GM19351 (cell line): ENCODE measurements at regions not wholly inside any gene's neighbourhood (a gene's known extent, or its start where the extent isn't known, plus 50 kb on each side); places are given as distances from the start of the nearest gene placed in this dataset.
"Not testable (repeated sequence)": the region's sequence is repeated elsewhere in the genome, so short reads cannot be mapped to it uniquely, and the experiment has no call there.

Experiments
- ATAC-seq: cut with Tn5 transposase; IDR thresholded peaks from one replicate; pipeline ENCODE4 v1.9.1; 2021; ENCODE audit warnings: mild to moderate bottlenecking, moderate library complexity; ENCODE audit not compliant: unreplicated experiment

DNA sequence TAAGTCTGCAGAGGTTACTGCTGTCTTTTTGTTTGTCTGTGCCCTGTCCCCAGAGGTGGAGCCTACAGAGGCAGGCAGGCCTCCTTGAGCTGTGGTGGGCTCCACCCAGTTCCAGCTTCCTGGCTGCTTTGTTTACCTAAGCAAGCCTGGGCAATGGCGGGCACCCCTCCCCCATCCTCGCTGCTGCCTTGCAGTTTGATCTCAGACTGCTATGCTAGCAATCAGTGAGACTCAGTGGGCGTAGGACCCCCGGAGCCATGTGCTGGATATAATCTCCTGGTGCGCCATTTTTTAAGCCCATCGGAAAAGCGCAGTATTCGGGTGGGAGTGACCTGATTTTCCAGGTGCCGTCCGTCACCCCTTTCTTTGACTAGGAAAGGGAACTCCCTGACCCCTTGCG lies 1363.1 kb downstream of the HACE1 start:
- not testable (repeated sequence) for ATAC-seq

DNA sequence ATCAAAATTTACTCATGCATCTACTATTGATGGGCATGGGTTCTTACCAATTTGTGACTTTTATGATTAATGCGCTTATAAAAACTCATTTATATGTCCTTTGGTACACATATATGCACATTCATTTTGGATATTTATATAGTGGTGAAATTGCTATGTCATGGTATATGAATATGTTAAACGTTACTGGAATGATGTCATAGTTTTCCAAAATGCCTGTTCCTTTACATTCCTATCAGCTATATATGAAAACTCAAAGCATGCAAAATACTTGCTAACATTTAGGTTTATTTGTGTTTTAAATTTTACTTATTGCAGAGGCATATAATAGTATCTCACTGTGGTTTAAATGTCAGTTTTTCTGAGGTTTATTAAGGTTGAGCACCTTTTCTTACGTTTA lies 1403.1 kb downstream of the HACE1 start:
- ATAC-seq: no peak

DNA sequence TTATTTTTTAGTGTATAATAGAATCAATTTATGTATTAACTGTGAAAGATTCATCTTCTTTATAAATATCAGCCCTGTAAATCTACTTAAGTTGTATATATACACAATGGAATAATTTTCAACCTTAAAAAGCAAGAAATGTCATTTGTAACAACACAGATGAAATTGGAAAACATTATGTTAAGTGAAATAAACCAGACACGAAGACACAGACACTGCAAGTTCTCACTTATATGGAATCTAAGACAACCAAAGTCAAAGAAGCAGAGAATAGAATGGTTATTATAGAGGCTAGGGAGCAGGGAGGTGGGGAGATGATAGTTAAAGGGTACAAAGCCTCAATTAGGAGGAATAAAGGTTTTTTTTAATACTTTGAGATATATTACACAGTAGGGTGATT lies 1404.4 kb downstream of the HACE1 start:
- no peak for ATAC-seq

DNA sequence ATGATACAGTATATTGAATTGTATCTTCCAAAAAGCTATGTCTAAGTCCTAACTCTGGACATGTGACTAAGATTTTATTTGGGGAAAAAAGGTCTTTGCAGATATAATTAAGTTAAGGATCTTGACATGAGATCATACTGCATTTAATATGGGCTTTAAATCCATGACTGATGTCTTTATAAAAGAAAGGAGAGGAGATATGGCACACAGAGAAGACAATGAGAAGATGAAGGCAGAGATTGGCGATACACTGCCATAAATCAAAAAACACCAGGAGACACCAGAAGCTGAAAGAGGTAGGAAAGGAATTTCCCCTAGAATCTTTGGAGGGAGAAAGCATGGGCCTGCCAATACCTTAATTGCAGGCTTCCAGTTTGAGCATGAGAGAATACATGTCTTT lies 1450.2 kb downstream of the HACE1 start:
- ATAC-seq: no peak

DNA sequence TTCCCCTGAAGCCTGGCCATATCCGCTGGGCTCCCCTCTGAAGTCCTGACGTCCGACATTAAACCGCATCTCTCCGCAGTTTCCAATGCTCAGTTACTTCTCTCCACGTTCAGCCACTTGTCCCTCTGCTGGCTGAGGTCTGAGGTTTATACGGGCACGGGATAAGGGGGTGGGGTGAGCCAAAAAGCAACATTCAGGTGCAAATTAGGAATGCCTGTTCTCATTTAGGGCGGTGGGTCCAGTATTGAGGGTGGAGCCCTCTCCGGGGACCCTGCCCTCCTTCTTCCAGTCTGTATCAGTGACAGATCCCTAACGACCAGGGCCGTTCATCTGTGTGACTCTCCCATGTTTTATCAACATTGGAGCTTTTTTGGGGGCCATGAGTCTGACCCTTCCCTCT lies 1454.4 kb downstream of the HACE1 start:
- ATAC-seq: no peak

DNA sequence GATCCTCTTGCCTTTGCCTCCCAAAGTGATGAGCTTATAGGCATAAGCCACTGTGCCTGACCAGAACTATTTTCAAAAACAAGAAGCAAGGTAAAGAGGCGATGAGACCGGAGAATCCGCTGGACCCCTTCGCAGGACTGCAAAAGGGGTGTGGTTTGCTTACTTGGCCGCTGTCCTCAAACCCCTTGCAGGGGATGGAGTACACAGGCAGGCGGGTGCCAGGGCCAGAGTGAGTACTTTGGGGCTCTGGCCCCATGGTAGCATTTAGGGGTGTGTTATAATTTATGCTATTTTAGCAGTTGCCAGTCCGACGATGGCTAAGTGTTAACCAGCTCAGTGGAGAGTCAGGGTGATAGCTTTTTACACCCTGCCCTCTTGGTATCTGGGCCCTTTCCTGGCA lies 1454.9 kb downstream of the HACE1 start:
- ATAC-seq: no peak

DNA sequence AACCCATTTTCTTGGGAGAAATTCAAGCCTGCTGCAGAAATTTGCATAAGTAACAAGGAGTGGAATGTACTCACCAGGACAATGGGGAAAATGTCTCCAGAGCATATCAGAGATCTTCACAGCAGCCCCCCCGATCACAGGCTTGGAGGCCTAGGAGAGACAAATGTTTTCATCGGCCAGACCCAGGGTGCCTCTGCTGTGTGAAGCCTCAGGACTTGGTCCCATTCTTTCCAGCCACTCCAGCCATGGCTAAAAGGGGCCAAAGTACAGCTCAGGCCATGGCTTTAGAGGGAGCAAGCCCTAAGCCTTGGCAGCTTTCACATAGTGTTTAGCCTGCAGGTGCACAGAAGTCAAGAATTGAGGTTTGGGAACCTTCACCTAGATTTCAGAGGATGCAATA lies 1463.0 kb downstream of the HACE1 start:
- no peak for ATAC-seq

DNA sequence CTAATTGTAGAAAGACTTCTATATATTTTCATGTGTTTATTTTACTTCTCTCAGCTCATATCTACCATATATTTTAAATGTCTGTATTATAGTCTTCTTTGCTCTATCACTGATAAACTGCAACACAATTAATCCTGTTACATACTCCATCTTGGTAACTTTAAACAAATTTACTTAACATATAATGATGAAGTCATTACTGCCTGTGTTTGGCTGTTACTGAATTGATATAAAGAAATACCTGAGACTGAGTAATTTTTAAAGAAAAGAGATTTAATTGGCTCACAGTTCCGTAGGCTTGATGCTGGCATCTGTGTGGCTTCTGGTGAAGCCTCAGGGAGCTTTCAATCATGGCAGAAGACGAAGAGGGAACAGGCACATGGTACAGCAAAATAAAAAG lies 1480.4 kb downstream of the HACE1 start:
- ATAC-seq: no peak

DNA sequence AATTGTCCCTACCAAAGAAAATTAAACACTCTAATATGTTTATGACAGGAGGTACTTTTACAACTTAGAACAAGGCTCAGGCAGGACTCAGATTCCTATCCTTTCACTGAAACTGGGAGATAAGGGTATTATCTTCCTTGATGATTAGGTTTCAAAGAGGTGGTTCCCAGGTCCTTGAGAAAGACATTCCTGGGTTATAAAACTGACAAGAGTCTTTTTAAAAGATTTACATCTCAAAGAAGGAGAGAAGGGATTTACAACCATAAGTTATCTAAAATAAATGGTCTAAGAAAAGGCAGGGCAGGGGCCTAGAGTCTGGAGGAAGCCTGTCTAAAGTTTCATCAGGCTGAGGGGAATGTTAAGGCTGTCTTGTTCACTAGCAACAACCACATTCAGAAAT lies 1492.5 kb downstream of the HACE1 start:
- ATAC-seq: no peak

DNA sequence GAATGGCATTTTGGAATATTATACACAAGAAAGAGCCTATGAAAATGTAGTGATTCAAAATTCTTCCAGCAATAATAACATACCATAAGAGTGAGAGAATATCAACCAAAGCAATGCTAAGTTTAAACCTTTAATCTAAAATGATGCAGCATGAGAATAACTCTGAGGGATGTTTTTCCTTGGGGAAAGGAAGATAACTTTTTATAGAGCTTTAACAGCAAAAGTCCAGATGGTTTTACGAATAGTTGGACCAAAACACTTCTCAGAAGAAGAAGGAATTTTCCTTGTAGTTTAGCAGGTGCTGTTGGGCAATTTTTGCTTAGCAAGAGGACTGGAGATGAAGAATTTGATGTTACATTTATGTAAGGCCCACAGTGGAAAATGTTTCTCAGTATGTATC lies 1503.2 kb downstream of the HACE1 start:
- ATAC-seq: no peak

DNA sequence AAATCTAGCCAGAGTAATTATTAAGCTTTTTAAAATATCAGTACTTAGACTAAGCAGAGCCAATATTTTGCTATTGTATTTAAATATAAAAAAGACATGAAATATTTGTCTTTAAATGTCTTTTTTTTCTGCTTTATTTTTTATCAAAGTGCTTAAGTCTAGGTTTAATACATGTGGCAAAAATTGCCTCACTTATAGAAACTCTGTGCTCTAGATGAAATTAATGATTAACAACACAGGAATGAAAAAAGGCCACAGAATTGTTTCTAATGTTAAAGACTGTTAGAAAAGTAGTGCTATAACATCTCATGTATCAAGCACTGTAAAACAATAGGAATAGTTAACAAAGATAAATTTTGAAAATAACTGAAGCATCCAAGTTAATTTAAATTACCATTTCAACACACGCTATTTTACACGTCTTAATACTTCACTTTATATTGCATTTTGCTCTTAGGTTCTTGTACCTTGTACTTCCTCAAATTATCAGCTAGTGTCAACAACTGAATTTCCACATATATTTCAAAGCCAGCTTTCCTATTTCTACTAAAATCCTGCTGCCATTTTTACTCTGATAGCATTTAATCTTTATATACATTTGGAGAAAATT lies 1515.1 kb downstream of the HACE1 start:
- no peak for ATAC-seq

DNA sequence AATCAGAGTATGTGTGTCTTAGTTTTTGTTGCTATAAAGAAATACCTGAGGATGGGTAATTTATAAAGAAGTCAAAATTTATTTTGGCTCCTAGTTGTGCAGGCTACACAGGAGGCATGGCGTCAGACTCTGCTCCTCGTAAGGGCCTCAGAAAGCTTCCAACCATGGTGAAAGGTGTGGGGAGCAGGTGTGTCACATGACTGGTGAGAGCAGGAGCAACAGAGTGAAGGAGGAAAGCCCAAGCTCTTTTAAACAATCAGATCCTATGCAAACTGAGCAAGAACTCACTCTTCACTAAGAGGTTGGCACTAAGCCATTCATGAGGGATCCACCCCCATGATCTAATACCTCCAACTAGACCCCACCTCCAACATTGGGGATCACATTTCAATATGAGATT lies 1524.3 kb downstream of the HACE1 start:
- ATAC-seq: no peak

DNA sequence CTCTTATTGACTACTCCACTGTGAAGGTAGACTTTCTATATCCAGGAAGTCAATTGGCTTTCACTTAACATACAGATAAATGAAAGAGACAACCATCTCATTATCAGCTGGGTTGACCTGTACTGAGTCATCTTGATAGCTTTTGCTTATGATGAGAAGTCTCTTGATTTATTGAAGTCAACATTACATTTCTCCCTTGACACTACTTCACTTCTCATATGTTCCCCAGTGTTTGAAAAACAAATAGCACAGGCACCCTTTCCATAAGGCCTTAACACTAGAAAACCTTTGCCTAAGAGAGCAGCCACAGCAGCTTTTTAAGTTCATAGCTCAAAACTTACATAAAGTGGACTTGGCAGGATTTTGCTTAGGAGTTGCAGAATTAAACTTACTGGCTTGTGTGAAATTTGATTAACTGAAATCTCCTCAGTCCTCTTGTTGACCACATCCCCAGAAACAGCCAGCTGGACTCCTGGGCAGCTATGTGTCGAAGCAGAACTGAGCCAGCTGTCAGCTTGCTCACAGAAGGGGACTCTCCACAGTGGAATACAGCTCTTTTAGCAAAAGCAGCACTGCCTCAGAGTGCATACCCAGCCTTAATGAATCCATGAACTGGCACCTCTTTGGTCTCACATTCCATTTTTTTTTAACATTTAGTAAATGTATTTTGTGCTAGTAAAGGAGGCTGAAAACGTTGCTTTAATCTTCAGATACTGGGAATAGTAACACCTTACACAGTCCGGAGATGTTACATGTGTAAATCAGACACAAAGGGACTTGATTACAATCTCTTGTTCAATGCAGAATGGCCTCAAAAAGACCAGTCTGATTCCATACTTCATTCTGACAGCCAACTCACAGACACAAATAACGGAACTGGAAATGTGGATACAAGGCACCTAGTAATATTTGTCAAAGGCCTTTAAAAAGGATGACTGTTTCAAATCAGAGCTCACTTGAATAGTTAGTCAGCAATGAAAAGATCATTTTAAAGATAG lies 1532.7 kb downstream of the HACE1 start:
- ATAC-seq: no peak

DNA sequence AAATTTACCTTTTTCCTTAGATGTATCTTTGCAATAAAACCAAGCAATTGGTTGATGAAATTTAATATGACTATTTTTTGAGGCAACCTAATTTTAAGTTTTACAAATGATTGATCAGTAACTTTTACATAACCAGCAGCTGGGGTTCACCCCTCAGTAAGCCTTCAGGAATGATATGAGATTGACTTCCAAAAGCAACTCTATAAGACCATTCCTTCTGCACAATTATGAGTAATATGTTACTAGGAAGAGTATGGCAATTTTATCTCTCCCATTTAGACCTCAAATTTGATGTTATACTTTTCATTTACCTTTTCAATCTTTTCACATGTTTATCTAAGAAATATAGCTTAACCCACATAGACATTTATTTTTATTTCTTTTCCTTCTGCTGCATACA lies 1546.3 kb downstream of the HACE1 start:
- ATAC-seq: no peak

DNA sequence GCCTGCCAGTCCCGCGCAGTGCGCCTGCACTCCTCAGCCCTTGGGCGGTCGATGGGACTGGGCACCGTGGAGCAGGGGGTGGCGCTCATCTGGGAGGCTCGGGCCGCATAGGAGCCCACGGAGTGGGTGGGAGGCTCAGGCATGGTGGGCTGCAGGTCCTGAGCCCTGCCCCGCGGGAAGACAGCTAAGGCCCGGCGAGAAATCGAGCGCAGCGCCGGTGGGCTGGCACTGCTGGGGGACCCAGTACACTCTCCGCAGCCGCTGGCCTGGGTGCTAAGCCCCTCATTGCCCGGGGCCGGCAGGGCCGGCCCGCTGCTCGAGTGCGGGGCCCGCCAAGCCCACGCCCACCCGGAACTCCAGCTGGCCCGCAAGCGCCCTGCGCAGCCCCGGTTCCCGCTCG lies 1565.3 kb downstream of the HACE1 start:
- not testable (repeated sequence) for ATAC-seq

DNA sequence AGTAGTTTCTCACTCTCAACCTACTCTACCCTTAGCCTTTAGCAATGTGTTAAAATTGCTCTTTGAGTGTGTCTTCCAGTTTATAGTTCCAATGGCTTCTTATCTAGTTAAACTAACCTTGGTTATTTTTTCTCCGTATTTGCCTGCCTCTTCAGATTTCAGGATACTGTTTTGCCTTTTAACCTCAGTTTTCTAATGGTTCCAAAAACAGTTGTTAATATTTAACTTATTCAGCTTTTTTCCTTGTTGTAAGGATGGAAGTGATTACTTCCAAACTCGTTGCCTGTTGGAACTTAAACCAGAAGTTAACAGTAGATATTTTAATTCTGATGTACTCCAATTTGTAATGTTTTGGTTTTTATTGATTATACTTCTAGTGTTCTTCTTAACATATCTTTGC lies 1574.9 kb downstream of the HACE1 start:
- ATAC-seq: no peak

DNA sequence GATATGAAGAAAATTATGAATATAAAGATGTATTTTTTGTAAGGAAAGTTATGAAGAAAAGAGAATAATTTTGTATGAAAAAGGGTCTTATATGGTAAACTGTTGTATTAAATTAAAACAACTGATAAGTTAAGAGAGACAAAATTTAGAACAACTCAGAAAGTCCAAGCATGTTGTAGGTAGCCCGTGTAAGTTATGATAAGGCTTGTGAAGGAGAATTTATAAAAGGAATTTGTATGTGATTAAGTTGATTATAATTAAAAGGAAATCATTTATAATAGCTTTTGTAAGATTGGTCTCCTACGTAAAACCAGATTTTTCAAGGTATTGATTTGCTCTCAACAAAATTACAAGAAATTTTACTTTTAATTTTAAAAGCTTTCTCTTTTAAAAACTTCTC lies 1579.3 kb downstream of the HACE1 start:
- no peak for ATAC-seq

DNA sequence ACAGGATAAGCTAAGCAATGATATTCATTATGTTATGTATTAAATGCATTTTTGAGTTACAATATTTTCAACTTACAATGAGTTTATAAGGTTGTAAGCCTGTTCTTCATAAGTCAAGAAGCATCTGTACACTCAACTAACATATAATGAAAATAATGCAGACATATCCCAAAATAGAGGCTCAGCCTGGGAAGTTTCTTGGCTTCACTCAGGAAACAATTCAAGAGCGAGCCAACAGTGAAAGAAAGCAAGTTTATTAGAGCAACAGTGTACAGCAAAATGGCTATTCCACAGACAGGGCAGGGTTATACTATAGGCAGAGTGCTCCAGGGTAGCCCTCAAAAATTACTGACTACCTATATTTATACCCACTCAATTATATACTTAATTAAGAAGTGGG lies 1581.8 kb downstream of the HACE1 start:
- ATAC-seq: no peak

DNA sequence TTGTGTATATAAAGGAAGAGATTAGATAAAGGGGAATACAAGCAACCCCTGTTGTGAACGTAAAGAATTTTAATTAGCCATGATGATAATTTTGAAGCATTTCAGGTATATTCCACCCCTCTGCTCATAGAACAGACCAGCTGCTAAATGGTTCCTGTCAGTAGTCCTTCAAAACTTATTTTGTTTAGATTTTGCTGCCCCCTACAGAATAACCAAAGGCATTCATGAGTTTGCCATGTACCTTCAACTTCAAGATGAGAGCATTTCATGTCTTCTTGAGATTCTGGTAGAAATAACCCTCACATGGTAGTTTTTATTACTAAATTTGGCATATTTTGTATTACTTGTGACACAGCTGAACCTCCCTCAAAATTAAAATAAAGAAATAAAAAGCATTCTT lies 1586.7 kb downstream of the HACE1 start:
- ATAC-seq: peak; percentile 51

DNA sequence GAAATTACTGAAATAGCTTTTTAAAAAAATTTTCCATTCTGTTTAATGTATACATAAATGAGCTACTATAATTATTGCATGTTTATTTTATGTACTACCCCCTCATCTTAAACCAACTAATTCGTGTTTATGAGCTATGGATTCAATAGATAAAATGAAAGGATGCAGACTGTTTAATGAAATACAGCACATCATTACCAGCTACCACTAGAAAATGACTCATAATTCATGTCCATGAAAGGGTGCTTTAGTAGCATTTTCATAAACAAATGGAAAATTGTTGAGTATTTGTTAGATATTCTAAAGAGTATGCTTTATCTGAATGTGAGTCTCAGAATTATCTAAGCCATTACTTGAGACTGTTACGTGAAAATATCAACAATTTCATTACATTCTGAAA lies 1590.1 kb downstream of the HACE1 start:
- no peak for ATAC-seq

DNA sequence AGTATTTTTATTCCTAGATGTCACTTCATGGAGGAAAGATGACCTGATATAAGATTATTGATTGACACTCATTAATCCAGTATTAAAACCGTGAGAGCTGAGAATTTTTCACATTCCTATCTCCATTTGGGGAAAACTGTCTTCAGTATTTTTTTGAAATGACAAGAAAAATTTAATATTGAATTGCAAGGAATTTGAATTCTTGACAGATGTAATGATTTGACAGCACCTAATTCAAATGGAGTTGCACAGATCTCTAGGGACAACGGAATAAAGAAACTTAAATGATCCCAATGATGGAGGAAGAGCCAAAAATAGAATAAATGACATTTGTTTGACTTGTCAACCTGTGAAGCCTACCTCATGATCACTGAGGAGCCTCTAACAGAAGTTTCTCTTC lies 1591.4 kb downstream of the HACE1 start:
- ATAC-seq: no peak

DNA sequence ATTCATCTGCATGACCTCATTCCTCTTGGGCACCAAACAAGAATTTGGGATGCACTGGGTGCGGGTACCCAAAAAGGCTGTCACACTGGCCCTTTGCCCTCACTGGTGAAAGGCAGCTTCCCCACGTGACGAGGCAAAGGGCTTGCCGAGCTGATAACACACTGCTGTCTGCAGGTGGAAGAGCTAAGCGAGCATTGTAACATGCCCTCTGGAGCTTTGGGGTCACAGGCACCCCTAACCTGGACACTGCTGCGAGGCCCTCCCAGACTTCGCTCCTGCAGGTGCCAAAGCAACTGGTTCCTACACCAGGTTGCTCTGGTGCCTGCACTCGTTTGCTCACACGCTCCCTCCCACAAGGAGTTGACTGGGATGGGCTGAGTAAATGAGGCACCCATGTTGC lies 1595.7 kb downstream of the HACE1 start:
- no peak for ATAC-seq
